GM18505 (cell line): ENCODE measurements at regions not wholly inside any gene's neighbourhood (a gene's known extent, or its start where the extent isn't known, plus 50 kb on each side); places are given as distances from the start of the nearest gene placed in this dataset.

Source experiments
- ATAC-seq: cut with Tn5 transposase; IDR thresholded peaks from one replicate; pipeline ENCODE4 v1.9.1; 2021; ENCODE audit not compliant: unreplicated experiment
- POLR2A ChIP-seq: IDR thresholded peaks from 4 replicates; pipeline ENCODE4 v1.6.1; 2011; ENCODE audit warnings: borderline replicate concordance; ENCODE audit not compliant: insufficient read depth, insufficient read length; ENCODE audit errors: extremely low read depth

GRCh38 chr6:93471281-93471680 is 51.9 kb upstream of the EPHA7 start:
- no peak for ATAC-seq
- no peak for TF ChIP-seq POLR2A
